Liver (tissue), 8 donors: ENCODE measurements at regions not wholly inside any gene's neighbourhood (a gene's known extent, or its start where the extent isn't known, plus 50 kb on each side); places are given as distances from the start of the nearest gene placed in this dataset.

Experiments
- DNase-seq: peaks from one replicate; pipeline ENCODE4 v3.0.0-alpha.2; 2017; ENCODE audit warnings: low spot score
- H3K27ac ChIP-seq, 2 donors: one replicate each; pipeline ENCODE4 v1.7.0; 2013; ENCODE audit warnings: inconsistent platforms in 2 of 2, low read length in 2 of 2, control low read depth in 1 of 2, low read depth in 1 of 2, mild to moderate bottlenecking in 1 of 2
- H3K27me3 ChIP-seq, 4 donors: one replicate each; pipeline versions ENCODE4 v1.6.1 to v1.7.0; 2013; ENCODE audit warnings: low read length in 3 of 4, inconsistent platforms in 1 of 4, mild to moderate bottlenecking in 1 of 4, moderate library complexity in 1 of 4; ENCODE audit not compliant: control insufficient read depth in 4 of 4, insufficient read depth in 4 of 4
- H3K36me3 ChIP-seq, 4 donors: one replicate each; pipeline versions ENCODE4 v1.6.1 to v1.7.0; 2013; ENCODE audit warnings: low read length in 3 of 4, mild to moderate bottlenecking in 3 of 4, low read depth in 1 of 4, moderate library complexity in 1 of 4; ENCODE audit not compliant: control insufficient read depth in 4 of 4, insufficient read depth in 3 of 4
- H3K4me1 ChIP-seq, 4 donors: one replicate each; pipeline versions ENCODE4 v1.6.1 to v1.7.0; 2013; ENCODE audit warnings: low read length in 3 of 4, mild to moderate bottlenecking in 3 of 4, moderate library complexity in 1 of 4; ENCODE audit not compliant: control insufficient read depth in 4 of 4, insufficient read depth in 4 of 4
- H3K4me3 ChIP-seq, 3 donors: one replicate each; pipeline versions ENCODE4 v1.6.1 to v1.7.0; 2013; ENCODE audit warnings: low read length in 3 of 3, control low read depth in 1 of 3, low read depth in 1 of 3, mild to moderate bottlenecking in 1 of 3
- H3K9ac ChIP-seq, 2 donors: one replicate each; pipeline ENCODE4 v1.7.0; 2013; ENCODE audit warnings: low read length in 2 of 2, mild to moderate bottlenecking in 2 of 2, moderate library complexity in 2 of 2, control low read depth in 1 of 2, low read depth in 1 of 2
- H3K9me3 ChIP-seq, 4 donors: one replicate each; pipeline versions ENCODE4 v1.6.1 to v1.7.0; 2013; ENCODE audit warnings: low read length in 3 of 4; ENCODE audit not compliant: control insufficient read depth in 4 of 4
- ATF3 ChIP-seq: IDR thresholded peaks from 2 replicates; pipeline ENCODE4 v1.6.1; 2016; ENCODE audit warnings: antibody characterized with exemption
- CTCF ChIP-seq: fragments of 150-350 bp; IDR thresholded peaks from 2 replicates; pipeline ENCODE4 v1.5.1; 2017; ENCODE audit warnings: improper control_type of control experiment, low read depth, low read length; ENCODE audit not compliant: missing input control
- EGR1 ChIP-seq, 2 donors: IDR thresholded peaks; 2 replicates each; pipeline ENCODE4 v1.6.1; 2016 to 2018; ENCODE audit warnings: antibody characterized with exemption in 2 of 2, low read depth in 2 of 2
- FOXA1 ChIP-seq: IDR thresholded peaks from 2 replicates; pipeline ENCODE4 v1.6.1; 2016; ENCODE audit warnings: antibody characterized with exemption
- FOXA2 ChIP-seq: IDR thresholded peaks from 2 replicates; pipeline ENCODE4 v1.6.1; 2016; ENCODE audit warnings: antibody characterized with exemption
- GABPA ChIP-seq, 2 donors: IDR thresholded peaks in 1 of 2; conservative IDR thresholded peaks in 1 of 2; 2 replicates each; pipeline ENCODE4 v1.6.1; 2016; ENCODE audit warnings: antibody characterized with exemption in 2 of 2, mild to moderate bottlenecking in 1 of 2, moderate library complexity in 1 of 2
- HNF4A ChIP-seq, 2 donors: conservative IDR thresholded peaks; 2 replicates each; pipeline ENCODE4 v1.6.1; 2016; ENCODE audit warnings: antibody characterized with exemption in 2 of 2, mild to moderate bottlenecking in 2 of 2
- HNF4G ChIP-seq: IDR thresholded peaks from 2 replicates; pipeline ENCODE4 v1.6.1; 2016; ENCODE audit warnings: antibody characterized with exemption
- JUND ChIP-seq, 2 donors: IDR thresholded peaks; 2 replicates each; pipeline ENCODE4 v1.6.1; 2016; ENCODE audit warnings: antibody characterized with exemption in 2 of 2
- NR2F2 ChIP-seq: IDR thresholded peaks from 2 replicates; pipeline ENCODE4 v1.6.1; 2016; ENCODE audit warnings: antibody characterized with exemption
- RAD21 ChIP-seq, 2 donors: IDR thresholded peaks; 2 replicates each; pipeline ENCODE4 v1.6.1; 2016; ENCODE audit warnings: antibody characterized with exemption in 2 of 2, mild to moderate bottlenecking in 2 of 2
- RXRA ChIP-seq, 2 donors: IDR thresholded peaks; 2 replicates each; pipeline ENCODE4 v1.6.1; 2017 to 2018; ENCODE audit warnings: antibody characterized with exemption in 2 of 2, mild to moderate bottlenecking in 1 of 2
- SP1 ChIP-seq: IDR thresholded peaks from 2 replicates; pipeline ENCODE4 v1.6.1; 2018; ENCODE audit warnings: antibody characterized with exemption, mild to moderate bottlenecking
- TAF1 ChIP-seq: conservative IDR thresholded peaks from 2 replicates; pipeline ENCODE4 v1.6.1; 2016; ENCODE audit warnings: antibody characterized with exemption, mild to moderate bottlenecking
- YY1 ChIP-seq: IDR thresholded peaks from 2 replicates; pipeline ENCODE4 v1.6.1; 2016; ENCODE audit warnings: antibody characterized with exemption, mild to moderate bottlenecking
- WGBS: extraction: QIAGEN DNeasy Blood & Tissue Kit; methylation state at CpG from one replicate; pipeline ENCODE4 v1.1.7; 2013; 5-methylcytosine and 5-hydroxymethylcytosine counted together
- TF ChIP-seq, protein P1 (sequence below): IDR thresholded peaks from 2 replicates; pipeline ENCODE4 v1.6.1; 2016; ENCODE audit warnings: antibody characterized with exemption
- TF ChIP-seq, protein P2 (sequence below): IDR thresholded peaks from 2 replicates; pipeline ENCODE4 v1.6.1; 2016; ENCODE audit warnings: antibody characterized with exemption, mild to moderate bottlenecking
- TF ChIP-seq, protein P3 (sequence below): IDR thresholded peaks from 2 replicates; pipeline ENCODE4 v1.6.1; 2016; ENCODE audit warnings: antibody characterized with exemption
- donor health status: healthy.
- donor health status: healthy.
- donor health status: healthy.
- donor health status: healthy.
- donor health status: healthy.

DNA sequence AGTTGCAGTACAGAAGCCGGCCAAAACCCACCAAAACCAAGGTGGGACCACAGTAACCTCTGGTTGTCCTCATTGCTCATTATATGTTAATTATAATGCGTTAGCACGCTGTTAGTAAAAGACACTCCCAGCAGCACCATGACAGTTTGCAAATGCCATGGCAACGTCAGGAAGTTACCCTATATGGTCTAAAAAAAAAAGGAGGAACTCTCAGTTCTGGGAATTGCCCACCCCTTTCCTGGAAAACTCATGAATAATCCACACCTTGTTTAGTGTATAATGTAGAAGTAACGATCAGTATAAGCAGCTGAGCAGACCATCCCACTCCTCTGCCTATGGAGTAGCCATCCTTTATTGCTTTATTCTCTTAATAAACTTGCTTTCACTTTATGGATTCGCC is 148.6 kb upstream of the EXOC2 start:
- Histone ChIP-seq H3K4me3 (no peak overlapping the region), H3K27me3 (no peaks in the 10 kb centered on the region), H3K36me3 (no peaks in the 10 kb centered on the region), H3K27ac (no peak overlapping the region), H3K4me1 (no peaks in the 10 kb centered on the region), H3K9ac (no peak overlapping the region), H3K9me3 (peaks cover 0 to 3% (median 1%) of the 10 kb centered on the region in 4 donors)
- TF ChIP-seq RAD21 (IDR thresholded peaks at IDR 0.05) (no peak), TAF1 (no peak), JUND (IDR thresholded peaks at IDR 0.05) (no peak), EGR1 (IDR thresholded peaks at IDR 0.05; ENCODE audit: low read depth in 2 of 2) (no peak), NR2F2 (no peak), CTCF (no peak), GABPA (IDR thresholded peaks at IDR 0.05 in 1 of 2, conservative IDR thresholded peaks at IDR 0.05 in 1 of 2) (no peak), ATF3 (no peak), FOXA1 (no peak), RXRA (IDR thresholded peaks at IDR 0.05) (no peak), HNF4A (conservative IDR thresholded peaks at IDR 0.05) (no peak), YY1 (no peak), SP1 (no peak), HNF4G (no peak), FOXA2 (no peak)
- TF ChIP-seq, protein P1, sequence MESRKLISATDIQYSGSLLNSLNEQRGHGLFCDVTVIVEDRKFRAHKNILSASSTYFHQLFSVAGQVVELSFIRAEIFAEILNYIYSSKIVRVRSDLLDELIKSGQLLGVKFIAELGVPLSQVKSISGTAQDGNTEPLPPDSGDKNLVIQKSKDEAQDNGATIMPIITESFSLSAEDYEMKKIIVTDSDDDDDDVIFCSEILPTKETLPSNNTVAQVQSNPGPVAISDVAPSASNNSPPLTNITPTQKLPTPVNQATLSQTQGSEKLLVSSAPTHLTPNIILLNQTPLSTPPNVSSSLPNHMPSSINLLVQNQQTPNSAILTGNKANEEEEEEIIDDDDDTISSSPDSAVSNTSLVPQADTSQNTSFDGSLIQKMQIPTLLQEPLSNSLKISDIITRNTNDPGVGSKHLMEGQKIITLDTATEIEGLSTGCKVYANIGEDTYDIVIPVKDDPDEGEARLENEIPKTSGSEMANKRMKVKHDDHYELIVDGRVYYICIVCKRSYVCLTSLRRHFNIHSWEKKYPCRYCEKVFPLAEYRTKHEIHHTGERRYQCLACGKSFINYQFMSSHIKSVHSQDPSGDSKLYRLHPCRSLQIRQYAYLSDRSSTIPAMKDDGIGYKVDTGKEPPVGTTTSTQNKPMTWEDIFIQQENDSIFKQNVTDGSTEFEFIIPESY, result no peak
- TF ChIP-seq, protein P2, sequence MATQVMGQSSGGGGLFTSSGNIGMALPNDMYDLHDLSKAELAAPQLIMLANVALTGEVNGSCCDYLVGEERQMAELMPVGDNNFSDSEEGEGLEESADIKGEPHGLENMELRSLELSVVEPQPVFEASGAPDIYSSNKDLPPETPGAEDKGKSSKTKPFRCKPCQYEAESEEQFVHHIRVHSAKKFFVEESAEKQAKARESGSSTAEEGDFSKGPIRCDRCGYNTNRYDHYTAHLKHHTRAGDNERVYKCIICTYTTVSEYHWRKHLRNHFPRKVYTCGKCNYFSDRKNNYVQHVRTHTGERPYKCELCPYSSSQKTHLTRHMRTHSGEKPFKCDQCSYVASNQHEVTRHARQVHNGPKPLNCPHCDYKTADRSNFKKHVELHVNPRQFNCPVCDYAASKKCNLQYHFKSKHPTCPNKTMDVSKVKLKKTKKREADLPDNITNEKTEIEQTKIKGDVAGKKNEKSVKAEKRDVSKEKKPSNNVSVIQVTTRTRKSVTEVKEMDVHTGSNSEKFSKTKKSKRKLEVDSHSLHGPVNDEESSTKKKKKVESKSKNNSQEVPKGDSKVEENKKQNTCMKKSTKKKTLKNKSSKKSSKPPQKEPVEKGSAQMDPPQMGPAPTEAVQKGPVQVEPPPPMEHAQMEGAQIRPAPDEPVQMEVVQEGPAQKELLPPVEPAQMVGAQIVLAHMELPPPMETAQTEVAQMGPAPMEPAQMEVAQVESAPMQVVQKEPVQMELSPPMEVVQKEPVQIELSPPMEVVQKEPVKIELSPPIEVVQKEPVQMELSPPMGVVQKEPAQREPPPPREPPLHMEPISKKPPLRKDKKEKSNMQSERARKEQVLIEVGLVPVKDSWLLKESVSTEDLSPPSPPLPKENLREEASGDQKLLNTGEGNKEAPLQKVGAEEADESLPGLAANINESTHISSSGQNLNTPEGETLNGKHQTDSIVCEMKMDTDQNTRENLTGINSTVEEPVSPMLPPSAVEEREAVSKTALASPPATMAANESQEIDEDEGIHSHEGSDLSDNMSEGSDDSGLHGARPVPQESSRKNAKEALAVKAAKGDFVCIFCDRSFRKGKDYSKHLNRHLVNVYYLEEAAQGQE, result no peak
- TF ChIP-seq, protein P3, sequence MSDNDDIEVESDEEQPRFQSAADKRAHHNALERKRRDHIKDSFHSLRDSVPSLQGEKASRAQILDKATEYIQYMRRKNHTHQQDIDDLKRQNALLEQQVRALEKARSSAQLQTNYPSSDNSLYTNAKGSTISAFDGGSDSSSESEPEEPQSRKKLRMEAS, result no peak
- WGBS, result 80% methylated on average over 6 of the region's 6 CpGs
- DNase-seq, result no peak
